Gastroesophageal sphincter (tissue), 4 donors: ENCODE measurements at regions not wholly inside any gene's neighbourhood (a gene's known extent, or its start where the extent isn't known, plus 50 kb on each side); places are given as distances from the start of the nearest gene placed in this dataset.

Source experiments
- ATAC-seq: fragments of 150-250 bp; one replicate; pipeline ENCODE4 v1.9.1; 2016; ENCODE audit warnings: mild to moderate bottlenecking, moderate library complexity
- H3K27ac ChIP-seq, 4 donors: fragments of 200-600 bp; sonication (generic) in 3 of 4; 1 replicate in 3 of 4; 2 replicates in 1 of 4; pipeline ENCODE4 v1.5.1; 2016 to 2019
- H3K27me3 ChIP-seq: fragments of 200-600 bp; sonication (generic); one replicate; pipeline ENCODE4 v1.5.1; 2019
- H3K36me3 ChIP-seq, 2 donors: fragments of 200-600 bp; sonication (generic); one replicate each; pipeline ENCODE4 v1.5.1; 2019; ENCODE audit warnings: control low read depth in 1 of 2
- H3K4me1 ChIP-seq, 3 donors: fragments of 200-600 bp; sonication (generic); 1 replicate in 2 of 3; 2 replicates in 1 of 3; pipeline ENCODE4 v1.5.1; 2016 to 2019; ENCODE audit warnings: control low read depth in 2 of 3
- H3K4me3 ChIP-seq, 2 donors: fragments of 200-600 bp; sonication (generic); one replicate each; pipeline ENCODE4 v1.5.1; 2019; ENCODE audit warnings: mild to moderate bottlenecking in 1 of 2, moderate library complexity in 1 of 2
- H3K9me3 ChIP-seq, 3 donors: fragments of 200-600 bp; sonication (generic); one replicate each; pipeline ENCODE4 v1.5.1; 2017 to 2019; ENCODE audit warnings: control low read depth in 2 of 3
- CTCF ChIP-seq, 4 experiments: fragments of 200-600 bp in 2 of 4; fragments of 450-650 bp in 2 of 4; sonication (generic) in 1 of 4; IDR thresholded peaks; one replicate each; pipeline ENCODE4 v1.5.1; 2017 to 2019; ENCODE audit warnings: antibody characterized with exemption in 4 of 4, mild to moderate bottlenecking in 2 of 4, moderate library complexity in 2 of 4
- EP300 ChIP-seq: sonication (generic); formaldehyde crosslinking; IDR thresholded peaks from one replicate; pipeline ENCODE4 v1.6.1; 2017; ENCODE audit warnings: antibody characterized with exemption, mild to moderate bottlenecking
- POLR2A ChIP-seq, 2 donors: fragments of 450-650 bp; IDR thresholded peaks; one replicate each; pipeline ENCODE4 v1.6.1; 2017; ENCODE audit warnings: antibody characterized with exemption in 2 of 2, mild to moderate bottlenecking in 2 of 2, moderate library complexity in 1 of 2
- POLR2AphosphoS5 ChIP-seq: sonication (generic); formaldehyde crosslinking; IDR thresholded peaks from one replicate; pipeline ENCODE4 v1.6.1; 2017; ENCODE audit warnings: antibody characterized with exemption
- WGBS, 2 donors: methylation state at CpG; one replicate each; pipeline ENCODE4 v1.1.5; 2018; ENCODE audit warnings: low coverage in 1 of 2; 5-methylcytosine and 5-hydroxymethylcytosine counted together

- Histone ChIP-seq H3K27ac (peak overlapping the region; percentile 8 to 65 (median 50)), H3K27me3 (no peaks in the 10 kb centered on the region), H3K4me3 (no peak overlapping the region), H3K4me1 (peaks cover 3 to 38% (median 8%) of the 10 kb centered on the region in 3 donors), H3K36me3 (no peaks in the 10 kb centered on the region), H3K9me3 (no peaks in the 10 kb centered on the region)
- ATAC-seq: peak; percentile 79
- WGBS, 2 donors: 0 to 21% methylated on average over 1 to 2 of the region's 2 CpGs
- TF ChIP-seq POLR2AphosphoS5: peak; percentile 74
- TF ChIP-seq POLR2A (IDR thresholded peaks at IDR 0.05): no peak
These were observed 298.5 kb upstream of the KLF6 start for GRCh38 chr10:4083509-4084003.

GRCh38 chr10:4082861-4083260 is 297.9 kb upstream of the KLF6 start:
- H3K4me3 ChIP-seq: no peak overlapping the region
- peaks cover 3 to 38% (median 8%) of the 10 kb centered on the region in 3 donors for H3K4me1 ChIP-seq
- peak overlapping the region in 3 of 4 donors; percentile 48 to 65 (median 52) for H3K27ac ChIP-seq
- TF ChIP-seq POLR2AphosphoS5 (no peak), EP300 (no peak), CTCF (IDR thresholded peaks at IDR 0.05) (no peak), POLR2A (IDR thresholded peaks at IDR 0.05) (no peak)
- no peak for ATAC-seq
- WGBS, 2 donors: 56 to 65% methylated on average over 1 to 2 of the region's 2 CpGs
- H3K27me3 ChIP-seq: no peaks in the 10 kb centered on the region
- H3K36me3 ChIP-seq: no peaks in the 10 kb centered on the region
- H3K9me3 ChIP-seq: no peaks in the 10 kb centered on the region

- Histone ChIP-seq H3K27ac (peak overlapping the region in 3 of 4 donors; percentile 58 to 63 (median 60)), H3K27me3 (no peaks in the 10 kb centered on the region), H3K36me3 (no peaks in the 10 kb centered on the region), H3K4me3 (no peak overlapping the region), H3K9me3 (no peaks in the 10 kb centered on the region), H3K4me1 (peaks cover 6 to 35% (median 8%) of the 10 kb centered on the region in 3 donors)
- 28 to 53% methylated on average over 4 to 5 of the region's 5 CpGs for WGBS, 2 donors
- TF ChIP-seq POLR2A (IDR thresholded peaks at IDR 0.05) (no peak), CTCF (IDR thresholded peaks at IDR 0.05) (no peak), POLR2AphosphoS5 (no peak), EP300 (no peak)
- peak; percentile 50 for ATAC-seq
These were observed 296.7 kb upstream of the KLF6 start for GRCh38 chr10:4081685-4082111.

GRCh38 chr10:4080225-4080805 is 295.3 kb upstream of the KLF6 start:
- Histone ChIP-seq H3K36me3 (no peaks in the 10 kb centered on the region), H3K4me3 (no peak overlapping the region), H3K27ac (no peak overlapping the region), H3K9me3 (no peaks in the 10 kb centered on the region), H3K4me1 (peaks cover 6 to 22% (median 8%) of the 10 kb centered on the region in 3 donors), H3K27me3 (no peaks in the 10 kb centered on the region)
- TF ChIP-seq POLR2AphosphoS5 (no peak), EP300 (no peak), POLR2A (IDR thresholded peaks at IDR 0.05) (no peak), CTCF (IDR thresholded peaks at IDR 0.05) (no peak)
- 56 to 90% methylated on average over 6 to 7 of the region's 7 CpGs for WGBS, 2 donors
- no peak for ATAC-seq

- no peaks in the 10 kb centered on the region for H3K36me3 ChIP-seq
- WGBS, 2 donors: 95% methylated on average over 2 to 5 of the region's 5 CpGs
- ATAC-seq: no peak
These were observed 294.8 kb upstream of the KLF6 start for GRCh38 chr10:4079803-4080202.

More at GRCh38 chr10:4079803-4080202, 294.8 kb upstream of the KLF6 start:
- no peaks in the 10 kb centered on the region for H3K27me3 ChIP-seq
- H3K4me3 ChIP-seq: no peak overlapping the region
- no peak for TF ChIP-seq CTCF (IDR thresholded peaks at IDR 0.05)
- TF ChIP-seq EP300: no peak
- no peak for TF ChIP-seq POLR2AphosphoS5
- no peak for TF ChIP-seq POLR2A (IDR thresholded peaks at IDR 0.05)
- H3K9me3 ChIP-seq: no peaks in the 10 kb centered on the region
- H3K27ac ChIP-seq: no peak overlapping the region
- H3K4me1 ChIP-seq: peaks cover 6 to 23% (median 8%) of the 10 kb centered on the region in 3 donors
